Esophagus squamous epithelium (tissue), 4 donors: ENCODE measurements at regions not wholly inside any gene's neighbourhood (a gene's known extent, or its start where the extent isn't known, plus 50 kb on each side); places are given as distances from the start of the nearest gene placed in this dataset.

Experiments
- CTCF ChIP-seq, 6 experiments: fragments of 450-650 bp in 4 of 6; fragments of 200-600 bp in 2 of 6; sonication (generic) in 2 of 6; IDR thresholded peaks; one replicate each; pipeline ENCODE4 v1.5.1; 2016 to 2019; ENCODE audit warnings: antibody characterized with exemption in 6 of 6, mild to moderate bottlenecking in 4 of 6, moderate library complexity in 4 of 6
- POLR2A ChIP-seq, 4 donors: fragments of 450-650 bp; IDR thresholded peaks; one replicate each; pipeline ENCODE4 v1.6.1; 2017; ENCODE audit warnings: antibody characterized with exemption in 4 of 4, mild to moderate bottlenecking in 4 of 4, moderate library complexity in 3 of 4

DNA sequence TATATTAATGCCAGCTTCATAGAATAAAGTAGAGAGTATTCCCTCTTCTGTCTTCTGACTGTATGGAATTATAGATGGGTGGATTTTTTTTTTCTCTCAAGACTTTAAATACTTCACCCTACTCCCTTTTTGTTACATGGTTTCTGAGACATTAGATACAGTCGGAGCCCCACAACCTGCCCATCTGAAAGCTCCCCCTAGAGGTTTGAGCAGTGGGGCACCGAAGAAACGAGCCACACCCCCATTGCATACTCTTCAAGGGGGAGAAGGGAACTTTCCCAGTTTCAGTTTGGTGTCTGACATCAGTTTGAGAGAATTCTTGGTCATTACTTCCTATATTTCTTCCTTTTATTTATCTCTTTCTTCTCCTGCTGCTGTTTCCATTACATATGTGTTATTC is 437.6 kb upstream of the AGA start:
- TF ChIP-seq CTCF (IDR thresholded peaks at IDR 0.05) (no peak), POLR2A (IDR thresholded peaks at IDR 0.05) (no peak)
